KBM-7 (cell line): ENCODE measurements at regions not wholly inside any gene's neighbourhood (a gene's known extent, or its start where the extent isn't known, plus 50 kb on each side); places are given as distances from the start of the nearest gene placed in this dataset.

Source experiments
- DNase-seq: peaks from one replicate; pipeline ENCODE4 v3.0.0-alpha.2; 2015
- in situ Hi-C: fragments of 300-500 bp; cut with MboI; formaldehyde crosslinking; loops from 2 replicates; pipeline ENCODE4 v1.14.3; 2020; ENCODE audit warnings: low sequenced_read_pairs, low pct_unique_long_range_greater_than_20kb, mixed read lengths

DNA sequence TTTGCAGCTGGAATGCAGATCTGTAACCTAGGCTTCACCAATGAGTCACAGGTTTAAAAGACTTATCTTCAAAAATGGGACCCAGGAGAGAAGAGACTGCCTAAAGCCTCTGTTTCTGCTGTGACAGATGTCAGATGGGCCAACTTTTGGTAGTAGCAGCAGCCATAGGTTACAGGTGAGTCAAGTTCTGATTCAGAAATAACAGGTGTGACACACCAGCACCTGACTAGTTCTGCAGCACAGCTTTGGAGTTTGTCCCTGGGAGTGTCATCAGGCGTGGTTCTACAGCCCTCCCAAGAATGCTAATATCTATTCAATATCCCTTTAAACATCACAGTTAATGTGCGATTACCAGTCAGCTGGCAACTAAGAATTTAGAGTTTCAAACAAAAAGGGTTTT lies 121.9 kb upstream of the BTN3A2 start:
- DNase-seq = no peak
- in situ Hi-C loops = no loop called here

- in situ Hi-C loops = no loop called here
- DNase-seq = no peak
Observed at GRCh38 chr6:26243752-26244151, 121.2 kb upstream of the BTN3A2 start.

DNA sequence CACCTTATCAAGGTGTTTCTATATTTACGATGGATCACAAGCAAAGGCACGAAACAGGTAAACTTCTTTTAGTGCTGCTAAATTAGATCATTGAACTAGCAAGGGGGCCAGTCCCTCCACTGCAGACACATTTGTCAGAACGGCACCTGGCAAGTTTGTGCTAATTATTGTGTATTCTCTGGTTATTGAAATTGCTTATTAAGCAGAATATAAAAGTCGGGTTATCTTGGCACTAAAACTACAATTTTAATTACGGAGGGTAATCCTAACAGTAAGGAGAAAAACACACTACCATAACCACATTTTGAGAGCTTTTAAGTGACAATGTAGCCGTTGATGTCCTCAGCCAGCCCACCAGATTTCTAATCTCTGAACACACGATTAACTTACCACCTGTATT lies 118.9 kb upstream of the BTN3A2 start:
- DNase-seq = no peak
- in situ Hi-C loops = no loop called here

- in situ Hi-C loops = no loop called here
- DNase-seq = no peak
Observed at GRCh38 chr6:26246553-26246952, 118.4 kb upstream of the BTN3A2 start.

DNA sequence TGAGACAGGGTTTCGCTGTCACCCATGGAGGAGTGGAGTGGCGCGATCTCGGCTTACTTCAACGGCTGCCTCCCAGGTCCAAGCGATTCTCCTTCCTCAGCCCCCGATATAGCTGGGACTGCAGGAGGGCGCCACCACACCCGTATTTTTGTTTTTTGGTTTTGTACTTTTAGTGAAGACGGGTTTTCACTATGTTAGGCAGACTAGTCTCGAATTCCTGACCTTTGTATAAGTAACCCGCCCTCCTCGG lies 115.4 kb upstream of the BTN3A2 start:
- no peak for DNase-seq
- in situ Hi-C loops = no loop called here

DNA sequence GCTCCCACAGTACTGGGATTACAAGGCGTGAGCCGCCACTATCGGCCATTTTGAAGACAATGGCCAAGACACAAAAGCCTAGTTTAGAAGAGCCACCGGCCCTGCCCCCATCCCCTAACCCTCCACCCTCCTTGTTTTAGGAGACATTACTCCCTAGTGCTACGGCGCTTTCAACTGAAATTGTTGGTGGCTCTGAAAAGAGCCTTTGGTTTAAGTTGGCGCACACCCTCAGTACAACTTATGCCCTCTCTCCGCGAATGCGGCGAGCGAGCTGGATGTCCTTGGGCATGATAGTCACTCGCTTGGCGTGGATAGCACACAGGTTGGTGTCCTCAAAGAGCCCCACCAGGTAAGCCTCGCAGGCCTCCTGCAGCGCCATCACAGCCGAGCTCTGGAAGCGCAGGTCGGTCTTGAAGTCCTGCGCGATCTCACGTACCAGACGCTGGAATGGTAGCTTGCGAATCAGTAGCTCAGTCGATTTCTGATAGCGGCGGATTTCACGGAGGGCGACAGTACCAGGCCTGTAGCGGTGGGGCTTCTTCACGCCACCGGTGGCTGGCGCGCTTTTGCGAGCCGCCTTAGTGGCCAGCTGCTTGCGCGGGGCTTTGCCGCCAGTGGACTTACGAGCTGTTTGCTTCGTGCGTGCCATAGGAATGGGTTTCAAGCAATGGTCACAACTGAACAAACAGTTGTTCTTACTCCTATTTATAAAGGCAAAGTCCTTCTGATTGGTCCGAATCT lies 114.9 kb upstream of the BTN3A2 start:
- in situ Hi-C loops = no loop called here
- no peak for DNase-seq

- in situ Hi-C loops = no loop called here
- DNase-seq = no peak
Observed at GRCh38 chr6:26250698-26251044, 114.3 kb upstream of the BTN3A2 start.

DNA sequence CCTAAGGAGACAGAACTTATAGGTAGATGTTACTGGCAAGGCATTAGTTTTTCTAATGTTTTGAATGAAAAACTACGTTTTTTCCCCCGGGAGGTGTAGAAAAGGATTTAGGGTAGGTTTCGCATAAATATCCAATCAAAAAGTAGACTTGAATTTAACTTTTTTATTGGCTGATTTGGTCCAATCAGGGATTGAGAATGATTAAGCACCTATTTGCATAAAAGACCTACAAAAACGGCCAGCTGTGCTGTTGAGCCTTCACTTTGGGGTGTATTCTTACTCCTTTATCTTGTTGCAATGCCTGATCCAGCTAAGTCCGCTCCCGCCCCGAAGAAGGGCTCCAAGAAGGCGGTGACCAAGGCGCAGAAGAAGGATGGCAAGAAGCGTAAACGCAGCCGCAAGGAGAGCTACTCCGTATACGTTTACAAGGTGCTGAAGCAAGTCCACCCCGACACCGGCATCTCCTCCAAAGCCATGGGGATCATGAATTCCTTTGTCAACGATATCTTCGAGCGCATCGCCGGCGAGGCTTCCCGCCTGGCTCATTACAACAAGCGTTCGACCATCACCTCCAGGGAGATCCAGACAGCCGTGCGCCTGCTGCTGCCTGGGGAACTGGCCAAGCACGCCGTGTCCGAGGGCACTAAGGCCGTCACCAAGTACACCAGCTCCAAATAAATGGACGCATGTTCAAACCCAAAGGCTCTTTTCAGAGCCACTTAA lies 113.5 kb upstream of the BTN3A2 start:
- in situ Hi-C loops = no loop called here
- DNase-seq = no peak

- in situ Hi-C loops = no loop called here
Observed at GRCh38 chr6:26252077-26252472, 112.9 kb upstream of the BTN3A2 start.

DNA sequence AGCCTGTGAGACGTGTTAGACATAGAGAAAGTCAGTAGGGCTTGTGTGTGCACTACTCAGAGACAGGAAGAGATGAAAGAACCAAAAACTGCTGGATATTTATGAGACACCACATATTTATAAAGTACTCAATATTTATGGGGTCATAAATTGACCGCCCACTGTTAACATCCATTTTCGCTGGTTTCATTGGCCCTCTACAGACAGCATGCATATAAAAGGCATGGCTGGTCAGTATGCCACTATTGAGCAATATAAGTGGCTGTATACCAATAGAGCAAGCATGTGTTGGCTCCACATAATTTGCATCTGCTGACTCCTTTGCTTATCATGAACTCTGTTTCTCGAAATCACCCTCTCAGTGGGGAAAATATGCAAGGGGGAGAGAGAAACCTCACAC lies 110.3 kb upstream of the BTN3A2 start:
- DNase-seq = no peak
- in situ Hi-C loops = no loop called here

More at GRCh38 chr6:26252077-26252472, 112.9 kb upstream of the BTN3A2 start:
- no peak for DNase-seq

- in situ Hi-C loops = no loop called here
- DNase-seq = no peak
Observed at GRCh38 chr6:26257272-26257671, 107.7 kb upstream of the BTN3A2 start.

- in situ Hi-C loops = no loop called here
- DNase-seq = no peak
Observed at GRCh38 chr6:26258212-26258977, 106.6 kb upstream of the BTN3A2 start.

- in situ Hi-C loops = no loop called here
- DNase-seq = no peak
Observed at GRCh38 chr6:26260110-26260637, 104.8 kb upstream of the BTN3A2 start.

- DNase-seq = no peak
- in situ Hi-C loops = no loop called here
Observed at GRCh38 chr6:26260725-26261490, 104.1 kb upstream of the BTN3A2 start.

DNA sequence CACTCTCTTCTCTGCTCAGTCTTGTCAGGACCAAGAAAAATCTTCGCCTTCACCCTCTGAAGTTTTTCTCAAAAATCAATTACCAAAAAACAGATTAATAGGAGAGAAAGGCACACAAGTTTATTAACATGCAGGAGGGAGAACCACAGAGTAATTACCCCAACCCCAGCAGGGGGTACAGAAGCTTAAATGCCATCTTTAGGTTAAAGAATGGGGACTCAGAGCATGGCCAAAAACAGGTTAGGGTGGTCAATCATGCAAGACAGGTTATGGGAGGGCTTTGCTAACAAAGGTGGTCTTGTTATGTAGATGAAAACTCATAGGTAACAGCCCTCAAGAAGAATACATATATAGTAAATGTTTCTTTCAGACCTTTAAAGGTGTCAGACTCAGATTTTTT lies 100.5 kb upstream of the BTN3A2 start:
- DNase-seq = no peak
- in situ Hi-C loops = no loop called here

GRCh38 chr6:26267083-26267589 lies 97.9 kb upstream of the BTN3A2 start:
- no peak for DNase-seq
- in situ Hi-C loops = no loop called here

DNA sequence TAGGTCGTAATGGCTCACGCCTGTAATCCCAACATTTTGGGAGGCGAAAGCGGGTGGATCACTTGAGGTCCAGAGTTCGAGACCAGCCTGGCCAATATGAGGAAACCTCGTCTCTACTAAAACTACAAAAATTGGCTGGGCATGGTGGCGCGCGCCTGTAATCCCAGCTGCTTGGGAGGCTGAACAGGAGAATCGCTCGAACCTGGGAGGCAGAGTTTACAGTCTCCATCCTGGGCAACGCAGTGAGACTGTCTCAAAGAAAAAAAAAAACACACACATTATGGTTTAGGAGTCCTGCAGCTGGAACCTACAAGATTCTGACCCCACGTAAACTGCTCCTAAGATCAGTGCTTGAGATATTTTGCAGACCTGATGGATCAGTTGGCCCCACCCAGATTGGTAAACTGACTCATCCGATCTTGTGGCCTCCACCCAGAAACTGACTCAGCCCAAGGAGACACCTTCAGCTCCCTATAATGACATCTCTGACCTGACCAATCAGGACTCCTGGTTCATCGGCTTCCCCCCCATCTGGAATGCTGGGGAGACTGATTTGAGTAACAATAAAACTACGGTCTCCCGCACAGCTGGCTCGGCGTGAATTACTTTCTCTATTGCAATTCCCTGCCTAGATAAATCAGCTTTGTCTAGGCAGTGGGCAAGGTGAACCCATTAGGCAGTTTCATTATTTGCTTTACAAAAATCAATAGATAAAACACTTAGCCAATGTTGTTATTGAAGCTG lies 96.2 kb upstream of the BTN3A2 start:
- peak; percentile 53 for DNase-seq
- in situ Hi-C loops = no loop called here

DNA sequence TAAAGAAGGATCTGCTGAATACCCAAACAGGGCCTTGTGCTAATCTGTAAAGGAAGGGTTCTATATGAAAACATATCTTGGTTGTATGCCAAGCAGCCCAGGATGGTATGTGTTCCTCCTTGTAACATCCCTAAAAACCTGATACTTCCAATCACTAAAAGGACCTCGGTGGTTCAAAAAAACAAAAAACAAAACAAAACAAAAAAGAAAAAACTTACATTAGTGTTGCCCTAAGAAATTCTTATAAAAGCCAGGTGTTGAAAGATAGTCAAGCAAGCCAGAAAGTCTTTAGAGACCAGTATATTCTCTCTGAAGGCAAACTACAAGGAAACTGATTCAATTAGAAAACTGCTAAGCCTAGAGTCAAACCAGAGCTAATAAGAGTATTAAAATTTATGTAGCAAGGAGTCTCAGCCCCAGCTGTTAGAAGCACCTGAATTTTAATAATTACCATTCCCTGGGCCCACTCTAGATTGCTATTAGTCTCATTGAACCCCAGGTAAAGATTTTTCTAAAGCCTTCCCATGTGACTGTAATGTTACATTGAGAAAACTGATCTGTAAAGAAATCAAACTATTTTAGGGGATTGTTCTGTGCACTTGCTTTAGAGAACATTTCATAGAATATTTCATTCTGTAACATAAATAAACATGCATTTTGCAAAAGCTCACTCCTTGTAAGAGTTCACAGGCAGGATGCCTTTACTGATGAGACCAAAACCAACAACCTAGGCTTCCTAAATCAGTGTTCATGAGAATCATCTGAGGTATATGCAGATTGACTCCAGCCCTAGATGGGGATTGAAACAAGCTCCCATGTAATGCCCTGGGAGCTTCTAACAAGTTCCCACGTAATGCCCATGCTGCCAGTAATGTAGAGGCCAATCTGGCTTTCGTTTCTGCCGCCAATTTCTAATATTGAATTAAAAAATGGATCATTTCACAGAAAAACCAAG lies 95.2 kb upstream of the BTN3A2 start:
- DNase-seq = peak; percentile 84
- in situ Hi-C loops = no loop called here
